ENCODE measurements at regions not wholly inside any gene's neighbourhood (a gene's known extent, or its start where the extent isn't known, plus 50 kb on each side); places are given as distances from the start of the nearest gene placed in this dataset.

DNA sequence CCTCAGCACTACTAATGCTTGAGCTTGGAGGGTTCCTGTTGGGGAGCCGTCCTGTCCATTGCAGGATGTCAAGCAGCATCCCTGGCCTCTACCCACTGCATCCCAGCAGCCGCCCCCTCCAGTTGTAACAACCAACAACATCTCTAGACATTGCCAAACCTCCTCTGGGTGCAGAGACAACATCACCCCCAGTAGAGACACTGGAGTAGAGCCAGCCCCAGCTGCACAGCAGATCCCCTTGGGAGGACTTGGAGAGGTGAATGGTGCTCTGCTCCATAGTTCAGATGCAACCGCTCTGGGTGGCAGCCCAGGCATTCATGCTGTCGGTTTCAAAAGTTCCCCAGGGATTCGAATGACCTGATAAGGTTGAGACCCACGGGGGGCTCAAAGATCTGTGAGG is 259.0 kb downstream of the MN1 start:
- DNase-seq (ENCODE audit: low spot score), result no peak

DNA sequence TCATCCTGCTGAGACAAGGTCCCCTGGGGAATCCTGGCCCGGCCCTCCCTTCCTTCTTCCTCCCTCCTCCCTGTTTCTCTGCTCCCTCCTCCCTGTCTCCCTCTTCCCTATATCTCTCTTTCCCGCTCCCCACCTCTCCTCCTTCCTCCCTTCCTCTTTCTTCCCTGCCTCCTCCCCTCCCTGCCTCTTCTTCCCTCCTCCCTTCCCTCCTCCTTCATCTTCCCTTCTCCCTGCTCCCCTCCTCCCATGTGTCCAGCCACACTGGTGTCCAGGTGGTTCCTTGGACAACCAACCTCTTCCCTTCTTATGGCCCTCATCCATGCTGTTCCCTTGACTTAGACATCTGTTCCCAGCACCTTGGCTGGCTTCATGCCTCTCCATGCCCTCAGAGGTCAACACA is 258.1 kb downstream of the MN1 start:
- no peak for DNase-seq (ENCODE audit: low spot score)

DNA sequence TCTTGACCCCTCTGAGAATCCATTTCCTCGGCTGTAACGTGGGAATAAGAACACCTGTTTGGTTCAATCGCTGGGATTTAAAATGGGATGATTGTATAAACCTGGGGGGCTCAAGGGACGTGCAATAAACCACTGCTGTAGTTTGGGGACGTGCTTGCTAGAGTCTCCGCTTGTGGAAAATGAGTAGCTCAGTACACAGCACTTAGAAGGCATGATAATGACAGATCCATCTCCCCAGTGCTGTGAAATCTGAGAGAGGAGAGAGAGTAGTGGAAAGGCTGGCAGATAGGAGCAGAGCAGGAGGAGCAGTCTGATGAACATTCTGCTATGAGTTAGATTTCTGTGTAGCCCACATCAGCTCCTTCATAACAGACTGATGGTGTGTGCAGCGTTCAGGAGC is 256.5 kb downstream of the MN1 start:
- DNase-seq (ENCODE audit: low spot score), result no peak

DNA sequence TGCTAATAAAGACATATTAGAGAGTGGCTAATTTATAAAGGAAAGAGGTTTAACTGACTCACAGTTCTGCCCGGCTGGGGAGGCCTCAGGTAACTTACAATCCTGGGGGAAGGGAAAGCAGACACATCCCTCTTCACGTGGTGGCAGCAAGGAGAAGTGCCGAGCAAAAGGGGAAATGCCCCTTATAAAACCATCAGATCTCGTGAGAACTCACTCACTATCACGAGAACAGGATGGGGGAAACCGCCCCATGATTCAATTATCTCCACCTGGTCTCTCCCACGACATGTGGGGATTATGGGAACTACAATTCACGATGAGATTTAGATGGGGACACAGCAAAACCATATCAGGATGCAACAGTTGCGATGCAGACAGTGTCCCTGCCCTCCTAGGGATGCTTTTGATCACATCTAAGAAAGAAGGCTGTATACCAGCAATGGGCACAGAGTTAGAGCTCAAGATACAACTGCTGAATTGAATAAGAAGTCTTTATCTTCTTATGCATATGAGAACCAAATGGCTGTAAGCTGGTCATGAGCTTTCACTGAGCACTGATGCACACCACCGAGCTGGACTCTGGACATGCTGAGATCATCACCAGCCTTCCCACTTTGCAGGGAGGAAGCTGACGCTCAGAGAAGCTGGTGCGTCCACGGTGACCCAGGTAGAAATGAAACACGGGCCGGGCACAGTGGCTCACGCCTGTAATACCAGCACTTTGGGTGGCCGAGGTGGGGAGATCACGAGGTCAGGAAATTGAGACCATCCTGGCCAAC is 255.2 kb downstream of the MN1 start:
- no peak for DNase-seq (ENCODE audit: low spot score)

DNA sequence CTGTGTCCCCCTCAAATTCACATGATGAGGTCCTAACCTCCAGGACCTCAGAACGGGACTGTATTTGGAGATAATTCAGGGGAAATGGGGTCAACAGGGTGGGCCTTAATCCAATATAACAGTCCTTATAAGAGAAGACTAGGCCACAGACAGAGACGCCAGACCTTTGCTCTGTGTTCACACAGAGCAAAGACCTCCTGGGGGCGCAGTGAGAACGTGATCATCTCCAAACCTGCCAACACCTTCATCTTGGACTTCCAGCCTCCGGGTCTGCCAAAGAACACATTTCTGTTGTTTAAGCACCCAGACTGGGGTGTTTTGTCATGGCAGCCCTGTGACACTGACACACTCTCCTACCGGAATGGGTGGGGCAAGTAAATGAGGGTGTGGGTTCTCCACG is 250.2 kb downstream of the MN1 start:
- DNase-seq (ENCODE audit: low spot score), result no peak

DNA sequence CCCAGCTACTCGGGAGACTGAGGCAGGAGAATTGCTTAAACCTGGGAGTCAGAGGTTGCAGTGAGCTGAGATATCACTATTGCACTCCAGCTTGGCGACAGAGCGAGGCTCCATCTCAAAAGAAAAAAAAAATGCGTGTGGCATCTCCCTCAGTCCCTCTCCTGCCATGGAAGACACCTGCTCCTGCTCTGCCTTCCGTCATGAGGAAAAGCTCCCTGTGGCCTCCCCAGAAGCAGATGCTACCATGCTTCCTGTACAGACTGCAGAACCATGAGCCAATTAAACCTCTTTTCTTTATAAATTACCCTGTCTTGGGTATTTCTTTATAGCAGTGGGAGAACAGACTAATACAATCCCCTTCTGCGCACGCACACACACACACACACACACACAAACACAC is 249.4 kb downstream of the MN1 start:
- DNase-seq (ENCODE audit: low spot score), result no peak

DNA sequence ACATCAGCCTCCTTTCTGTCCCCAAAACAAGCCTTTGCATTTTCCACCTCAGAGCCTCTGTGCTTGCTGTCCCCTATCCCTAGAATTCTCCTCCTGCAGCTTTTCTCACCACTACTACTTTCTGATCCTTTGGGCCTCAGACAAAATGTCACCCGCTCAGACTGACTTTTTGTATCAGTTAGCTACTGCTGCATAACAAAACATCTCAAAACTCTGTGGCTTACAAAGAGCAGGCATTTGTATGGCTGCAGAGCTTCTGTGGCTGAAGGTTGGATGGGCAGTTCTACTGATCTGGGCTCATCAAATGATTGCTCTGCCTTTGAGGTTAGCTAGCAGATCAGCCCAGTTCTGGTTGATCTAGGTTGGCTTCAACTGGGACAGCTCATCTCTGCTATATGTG is 248.7 kb downstream of the MN1 start:
- DNase-seq (ENCODE audit: low spot score), result no peak

DNA sequence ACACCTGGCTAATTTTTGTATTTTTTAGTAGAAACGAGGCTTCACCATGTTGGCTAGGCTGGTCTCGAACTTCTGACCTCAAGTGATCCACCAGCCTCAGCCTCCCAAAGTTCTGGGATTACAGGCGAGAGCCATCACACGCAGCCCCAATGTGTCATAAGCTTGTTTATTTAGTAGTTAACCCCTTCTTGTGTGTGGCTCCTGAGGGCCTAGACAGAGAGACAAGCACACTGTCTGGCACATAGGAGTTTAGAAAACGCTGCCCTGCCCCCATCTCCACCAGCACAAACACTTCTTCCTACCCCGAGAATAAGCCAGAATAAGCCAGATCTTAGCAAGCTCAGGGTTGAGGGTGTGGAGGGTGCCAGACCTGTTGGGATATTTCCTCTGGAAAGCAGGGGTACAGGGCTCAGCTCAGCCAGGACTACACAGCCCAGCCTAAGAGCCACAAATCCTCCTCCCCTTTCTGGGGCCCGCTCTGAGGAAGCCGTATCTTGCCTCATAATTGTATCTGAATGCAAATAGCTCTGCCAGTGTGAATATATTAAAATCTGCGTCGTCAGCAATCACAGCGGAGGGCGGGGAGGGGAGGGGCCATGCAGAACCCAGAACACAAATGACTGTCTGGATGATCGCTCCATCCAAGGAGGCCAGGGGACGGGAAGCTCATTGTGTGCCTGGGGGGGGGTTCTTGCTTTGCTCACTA is 247.3 kb downstream of the MN1 start:
- DNase-seq (ENCODE audit: low spot score), result no peak

DNA sequence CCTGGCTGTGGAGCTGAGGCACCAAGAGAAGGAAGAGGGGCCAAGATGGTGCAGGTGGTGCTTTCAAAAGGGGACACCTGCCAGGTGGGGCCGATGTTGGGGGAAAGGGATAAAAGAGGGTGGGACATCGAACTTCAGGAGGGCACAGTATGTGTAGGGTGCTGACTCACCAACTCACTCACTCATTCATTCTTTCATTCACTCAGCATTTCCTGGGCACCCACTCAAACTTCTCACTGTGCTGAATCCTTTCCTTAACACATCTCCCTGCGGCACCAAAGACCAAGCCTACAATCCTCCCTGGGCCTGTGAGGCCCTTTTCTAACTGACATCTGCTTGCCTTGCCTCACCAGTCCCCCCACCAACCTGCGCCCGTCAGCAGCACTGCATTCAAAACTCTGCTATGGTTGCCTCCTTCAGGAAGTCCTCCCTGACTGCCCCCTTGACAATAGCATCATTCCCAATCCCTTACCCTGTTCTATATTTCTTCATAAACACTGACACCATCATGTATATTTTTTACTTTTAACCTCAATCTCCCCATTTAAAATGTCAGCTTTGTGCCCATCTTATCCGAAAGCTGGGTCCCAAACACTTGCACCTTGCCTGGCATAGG is 246.6 kb downstream of the MN1 start:
- no peak for DNase-seq (ENCODE audit: low spot score)

DNA sequence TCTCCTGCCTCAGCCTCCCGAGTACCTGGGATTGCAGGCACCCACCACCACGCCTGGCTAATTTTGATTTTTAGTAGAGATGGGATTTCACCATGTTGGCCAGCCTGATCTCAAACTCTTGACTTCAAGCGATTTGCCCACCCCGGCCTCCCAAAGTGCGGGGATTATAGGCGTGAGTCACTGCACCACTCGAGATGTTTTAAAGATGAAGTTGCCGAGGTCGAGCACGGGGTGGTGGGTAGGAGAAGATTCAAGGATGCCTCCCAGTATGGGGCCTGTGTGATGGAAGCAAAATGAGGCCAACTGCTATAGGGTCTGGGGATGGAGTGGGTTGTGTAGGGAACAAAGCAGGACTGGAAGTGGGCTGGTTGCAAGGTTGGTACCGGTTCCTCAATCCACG is 245.2 kb downstream of the MN1 start:
- no peak for DNase-seq (ENCODE audit: low spot score)

DNA sequence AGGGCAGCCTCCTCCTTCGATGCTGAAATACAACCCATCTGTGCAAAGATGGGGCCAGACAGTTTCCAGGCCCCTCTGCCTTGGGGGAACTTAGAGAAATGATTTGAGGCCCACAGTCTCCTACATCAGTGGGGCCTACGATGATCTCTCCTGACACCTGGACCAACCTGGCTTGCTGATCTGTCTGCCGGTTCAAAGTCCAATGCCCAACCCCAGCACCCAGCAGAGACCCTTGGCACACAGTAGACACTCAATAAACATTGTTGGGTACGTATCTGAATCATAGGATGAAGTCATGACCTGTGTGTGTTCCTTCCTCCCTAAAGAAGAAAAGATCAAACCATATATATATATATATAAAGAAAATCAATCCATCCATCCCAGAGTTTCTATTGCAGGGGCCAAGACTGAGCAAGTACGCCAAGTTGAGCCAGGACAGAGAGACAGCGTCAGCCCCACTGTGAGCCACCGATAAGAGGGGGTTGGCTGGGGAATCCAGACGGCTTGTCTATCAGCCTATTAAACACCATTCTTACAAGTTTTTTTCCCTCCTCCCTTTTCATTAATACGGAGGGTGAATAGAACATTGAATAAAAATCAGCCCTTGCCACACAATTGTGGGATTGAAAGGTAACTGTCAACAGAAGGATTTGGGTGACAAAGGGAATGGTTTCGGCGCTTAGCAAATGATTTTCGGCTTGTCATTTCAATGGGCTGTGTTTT is 244.1 kb downstream of the MN1 start:
- DNase-seq (ENCODE audit: low spot score), result no peak

DNA sequence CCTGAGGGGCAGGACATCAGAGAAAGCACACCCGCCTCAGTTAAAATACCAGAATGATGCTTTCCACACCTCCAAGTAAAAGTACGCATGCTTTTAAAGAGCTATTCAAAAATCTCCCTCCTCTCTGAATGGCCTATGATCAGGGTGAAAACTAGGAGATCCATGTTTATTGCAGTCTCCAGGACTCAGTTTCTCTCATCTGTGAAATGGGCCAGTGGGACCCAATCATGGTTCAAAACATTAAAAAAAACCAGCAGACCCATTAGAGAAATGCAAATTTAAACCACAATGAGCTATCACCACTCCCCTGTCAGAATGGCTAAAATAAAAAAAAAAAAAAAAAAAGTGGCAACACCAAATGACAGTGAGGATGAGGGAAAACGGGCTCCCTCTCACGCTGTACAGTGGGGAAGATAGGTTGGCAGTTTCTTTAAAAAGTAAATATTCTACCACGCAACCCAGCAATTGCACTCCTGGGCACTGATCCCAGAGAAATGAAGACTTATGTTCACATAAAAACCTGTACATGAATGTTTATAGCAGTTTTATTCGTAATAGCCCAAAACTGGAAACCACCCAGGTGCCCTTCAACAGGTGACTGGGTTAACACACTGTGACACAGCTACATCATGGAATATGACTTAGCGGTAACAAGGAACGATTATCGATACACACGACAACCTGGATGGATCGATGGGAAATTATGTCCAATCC is 242.7 kb downstream of the MN1 start:
- DNase-seq (ENCODE audit: low spot score), result no peak

DNA sequence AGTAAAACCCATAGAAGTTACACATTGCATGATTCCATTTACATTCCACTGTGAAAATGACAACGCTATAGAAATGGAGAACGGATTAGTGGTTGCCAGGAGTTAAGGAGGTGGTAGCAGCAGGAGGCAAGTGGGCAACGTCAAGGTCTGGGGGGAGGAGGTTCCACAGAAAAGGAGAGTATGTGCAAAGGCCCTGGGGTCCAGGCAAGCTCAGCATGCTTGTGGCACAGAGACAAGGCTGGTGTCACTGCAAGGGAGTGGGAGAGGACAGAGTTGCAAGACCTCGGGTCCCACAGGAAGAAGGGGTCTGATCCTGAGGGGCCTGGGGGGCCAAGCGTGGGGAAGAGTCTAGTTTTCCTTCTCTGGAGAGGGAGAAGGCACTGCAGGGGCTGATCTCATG is 240.8 kb downstream of the MN1 start:
- no peak for DNase-seq (ENCODE audit: low spot score)

DNA sequence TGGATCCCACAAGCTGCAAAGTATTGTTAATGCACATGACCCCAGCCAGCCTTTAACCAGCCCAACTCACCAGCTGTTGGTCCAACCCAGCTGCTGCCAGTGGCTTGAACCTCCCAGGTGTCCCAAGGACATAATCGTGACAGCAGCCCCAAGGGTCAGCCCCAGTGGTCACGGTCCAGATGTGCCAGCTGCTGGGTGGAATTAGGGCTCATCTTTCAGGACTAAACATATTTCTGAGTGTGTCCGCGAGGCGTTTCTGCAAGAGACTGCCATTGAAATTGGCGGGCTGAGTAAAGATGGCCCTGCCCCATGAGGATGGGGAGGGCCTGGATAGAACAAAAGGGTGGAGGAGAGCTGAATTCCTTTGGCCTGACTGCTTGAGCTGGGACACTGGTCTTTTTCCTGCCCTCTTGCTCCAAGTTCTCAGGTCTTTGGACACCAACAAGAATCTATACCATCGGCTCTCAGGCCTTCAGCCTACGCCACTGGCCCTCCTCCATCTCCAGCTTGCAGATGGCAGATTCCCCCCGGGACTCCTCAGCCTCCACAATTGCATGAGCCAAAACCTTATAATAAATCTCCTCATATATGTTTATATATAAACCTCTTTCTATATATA is 240.2 kb downstream of the MN1 start:
- DNase-seq (ENCODE audit: low spot score), result peak; percentile 45

DNA sequence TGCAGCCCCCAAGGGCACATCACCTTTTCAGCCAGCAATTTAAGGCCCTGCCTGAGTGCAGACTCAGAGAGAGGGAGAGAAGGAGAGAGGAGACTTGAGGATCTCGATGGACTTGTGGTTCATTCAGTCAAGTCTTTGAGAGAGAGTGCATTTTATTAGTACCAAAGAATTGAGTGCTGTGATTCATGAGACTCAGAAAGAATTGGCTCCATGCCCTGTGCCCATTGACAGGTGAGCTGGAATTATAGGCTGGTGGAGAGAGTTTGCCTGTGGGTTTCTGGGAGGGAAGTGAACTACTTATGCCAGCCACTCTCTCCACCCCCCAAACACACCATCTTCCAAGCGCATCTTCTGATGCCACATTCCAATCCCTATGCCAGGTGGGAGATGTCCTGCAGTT is 236.8 kb downstream of the MN1 start:
- no peak for DNase-seq (ENCODE audit: low spot score)

DNA sequence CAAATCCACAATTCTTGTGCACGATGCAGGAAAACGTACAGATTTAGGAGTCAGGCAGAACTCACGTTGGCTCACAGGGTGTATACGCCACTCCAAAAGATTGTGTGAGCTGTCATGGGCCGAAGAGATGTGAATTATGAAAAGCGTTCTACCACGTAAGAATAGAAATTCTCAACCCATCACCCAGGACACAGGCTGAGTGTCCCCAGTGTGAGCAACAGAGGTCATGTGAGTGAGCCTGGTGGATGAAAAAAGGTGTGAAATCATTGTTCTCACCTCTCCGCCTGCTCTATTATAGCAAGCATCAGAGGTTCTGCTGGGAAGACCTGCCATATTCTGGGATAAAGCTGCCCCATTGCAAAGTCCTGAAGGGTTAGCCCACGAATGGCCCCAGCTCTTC is 235.0 kb downstream of the MN1 start:
- no peak for DNase-seq (ENCODE audit: low spot score)

DNA sequence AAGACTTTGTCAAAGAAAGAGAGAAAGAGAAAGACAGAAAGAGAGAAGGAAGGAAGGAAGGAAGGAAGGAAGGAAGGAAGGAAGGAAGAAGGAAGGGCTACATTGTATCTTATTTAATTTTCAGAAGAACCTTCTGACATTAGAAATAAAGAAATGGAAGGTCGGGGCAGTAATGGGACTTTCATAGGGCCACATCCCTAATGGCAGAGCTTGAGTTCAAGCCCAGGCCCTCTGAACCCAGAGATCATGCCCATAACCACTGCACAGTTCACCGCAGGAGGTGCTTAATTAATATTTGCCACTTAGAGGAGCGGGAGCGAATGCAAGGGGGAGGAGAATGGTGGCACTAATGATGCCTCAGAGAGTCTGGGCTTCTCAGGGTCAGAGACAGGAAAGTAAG is 233.3 kb downstream of the MN1 start:
- DNase-seq (ENCODE audit: low spot score), result no peak

DNA sequence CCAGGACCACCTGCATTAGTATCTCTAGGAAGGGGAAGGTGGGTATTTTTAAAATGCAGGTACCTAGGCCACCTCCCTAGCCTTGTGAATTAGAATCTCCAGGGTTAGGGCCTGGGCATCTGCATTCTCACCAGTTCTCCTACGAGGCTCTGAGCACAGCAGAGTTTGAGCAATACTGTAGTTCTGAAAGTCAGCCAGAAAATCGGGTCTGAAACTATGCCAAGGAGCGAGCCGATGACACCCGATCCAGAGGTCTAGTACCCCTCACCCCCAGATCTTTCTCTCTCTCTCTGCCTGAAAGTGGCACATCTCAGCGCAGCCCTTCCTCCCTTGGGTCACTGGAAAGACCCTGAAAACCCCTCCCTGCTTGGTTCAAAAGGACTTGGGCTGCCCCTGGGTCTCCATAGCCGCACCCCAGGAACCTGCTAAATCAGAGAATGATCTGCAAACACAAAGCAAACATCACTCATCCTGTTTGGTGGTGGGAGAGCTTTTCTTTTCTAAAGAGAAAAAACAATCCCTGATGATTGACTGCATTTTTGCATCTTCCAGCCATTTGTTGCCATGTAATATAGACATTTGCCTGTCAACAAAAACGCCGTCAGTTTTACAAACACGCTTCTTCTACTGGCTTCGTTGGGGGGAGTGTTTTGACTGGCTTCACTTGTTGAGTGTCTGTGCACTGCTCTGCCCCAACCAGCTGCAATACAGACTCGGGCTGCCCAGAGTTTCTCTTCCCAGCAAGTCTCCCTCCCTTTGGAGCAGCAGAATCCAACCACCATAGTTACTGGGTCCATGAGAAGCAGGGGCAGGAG is 229.9 kb downstream of the MN1 start:
- DNase-seq (ENCODE audit: low spot score), result no peak

DNA sequence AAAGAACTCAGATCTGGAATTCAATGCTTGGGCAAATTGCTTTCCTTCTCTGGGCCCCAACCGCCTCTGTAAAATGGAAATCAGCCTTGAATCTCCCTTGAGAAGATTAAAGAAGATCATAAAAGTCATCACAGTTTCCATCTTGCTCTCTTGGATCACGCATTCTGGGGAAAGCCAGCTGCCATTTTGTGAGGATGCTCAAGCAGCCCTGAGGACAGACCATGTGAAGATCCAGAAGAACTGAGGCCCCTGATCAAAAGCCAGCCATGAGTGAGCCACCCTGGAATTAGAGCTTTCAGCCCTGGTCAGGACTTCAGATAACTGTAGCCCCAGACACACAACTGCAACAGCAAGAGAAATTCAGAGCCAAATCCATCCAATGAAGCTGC is 229.3 kb downstream of the MN1 start:
- DNase-seq (ENCODE audit: low spot score), result no peak

DNA sequence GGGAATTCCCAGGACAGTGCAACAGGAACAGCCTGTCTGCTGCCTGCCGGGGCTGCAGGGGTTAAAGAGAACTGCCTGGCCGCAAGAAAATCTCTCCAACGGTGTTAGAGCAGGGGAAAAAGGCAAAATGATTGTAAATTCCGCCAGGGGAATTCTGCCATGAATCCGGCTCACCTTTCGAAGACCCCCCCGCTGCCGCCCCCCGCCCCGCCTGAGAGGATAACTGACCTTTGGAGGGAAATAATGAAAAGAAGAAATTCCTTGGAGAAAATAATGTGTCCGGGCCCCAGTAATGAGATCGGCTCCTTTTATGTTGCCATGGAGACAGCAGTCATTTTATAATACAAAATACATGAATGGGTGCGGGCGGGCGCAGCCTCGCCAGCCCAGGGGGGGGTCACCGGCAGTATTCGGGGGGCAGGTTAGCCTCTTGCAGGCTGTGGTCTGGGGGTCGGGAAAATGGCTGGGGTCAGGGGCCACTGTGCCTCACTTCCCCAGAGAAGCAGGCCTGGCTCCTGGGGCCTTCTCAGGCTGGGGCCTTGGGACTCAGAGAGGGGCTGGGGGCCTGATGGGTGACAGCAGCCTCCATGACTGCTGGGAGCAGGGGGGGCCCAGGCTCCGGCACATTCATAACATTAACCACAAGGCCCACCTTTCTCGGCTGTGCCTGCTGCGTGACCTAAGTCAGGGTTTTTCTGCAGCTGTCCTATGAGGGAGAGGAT is 228.1 kb downstream of the MN1 start:
- DNase-seq (ENCODE audit: low spot score), result peak; percentile 47

Data from iPS-NIHi11 (cell line).